ENCODE measurements at regions not wholly inside any gene's neighbourhood (a gene's known extent, or its start where the extent isn't known, plus 50 kb on each side); places are given as distances from the start of the nearest gene placed in this dataset.

- TF ChIP-seq POLR2AphosphoS5 (IDR thresholded peaks at IDR 0.05; ENCODE audit: low read depth, low read length) (no peak), POLR2A (IDR thresholded peaks at IDR 0.05; ENCODE audit: low read depth, low read length) (no peak)
Measured at GRCh38 chr16:5505091-5505887, 407.7 kb upstream of the EEF2KMT start.

Measured in GM12892 (cell line).